ENCODE measurements at regions not wholly inside any gene's neighbourhood (a gene's known extent, or its start where the extent isn't known, plus 50 kb on each side); places are given as distances from the start of the nearest gene placed in this dataset.

DNA sequence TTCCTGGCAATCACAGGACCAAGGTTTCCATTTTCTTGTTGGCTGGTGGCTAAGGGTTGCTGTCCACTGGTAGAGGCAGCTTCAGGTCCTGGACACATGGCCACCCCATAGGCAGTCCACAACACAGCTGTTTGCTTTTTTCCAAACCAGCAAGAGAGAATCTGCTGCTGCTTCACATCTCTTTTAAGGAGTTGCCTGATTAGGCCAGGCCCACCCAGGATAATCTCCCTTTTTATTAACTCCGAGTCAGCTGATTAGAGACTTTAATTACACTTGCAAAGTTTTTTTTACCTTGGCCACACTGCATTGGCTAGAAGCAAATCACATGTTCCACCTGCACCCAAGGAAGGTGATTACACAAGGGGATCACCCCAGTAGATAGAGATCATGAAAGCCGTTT lies 106.6 kb upstream of the IRX6 start:
- intact Hi-C loops (cut with DNase I; ENCODE audit: low total_unique reads), result no loop called here
- TF ChIP-seq, protein P1, sequence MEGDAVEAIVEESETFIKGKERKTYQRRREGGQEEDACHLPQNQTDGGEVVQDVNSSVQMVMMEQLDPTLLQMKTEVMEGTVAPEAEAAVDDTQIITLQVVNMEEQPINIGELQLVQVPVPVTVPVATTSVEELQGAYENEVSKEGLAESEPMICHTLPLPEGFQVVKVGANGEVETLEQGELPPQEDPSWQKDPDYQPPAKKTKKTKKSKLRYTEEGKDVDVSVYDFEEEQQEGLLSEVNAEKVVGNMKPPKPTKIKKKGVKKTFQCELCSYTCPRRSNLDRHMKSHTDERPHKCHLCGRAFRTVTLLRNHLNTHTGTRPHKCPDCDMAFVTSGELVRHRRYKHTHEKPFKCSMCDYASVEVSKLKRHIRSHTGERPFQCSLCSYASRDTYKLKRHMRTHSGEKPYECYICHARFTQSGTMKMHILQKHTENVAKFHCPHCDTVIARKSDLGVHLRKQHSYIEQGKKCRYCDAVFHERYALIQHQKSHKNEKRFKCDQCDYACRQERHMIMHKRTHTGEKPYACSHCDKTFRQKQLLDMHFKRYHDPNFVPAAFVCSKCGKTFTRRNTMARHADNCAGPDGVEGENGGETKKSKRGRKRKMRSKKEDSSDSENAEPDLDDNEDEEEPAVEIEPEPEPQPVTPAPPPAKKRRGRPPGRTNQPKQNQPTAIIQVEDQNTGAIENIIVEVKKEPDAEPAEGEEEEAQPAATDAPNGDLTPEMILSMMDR (IDR thresholded peaks at IDR 0.05), result no peak
- TF ChIP-seq POLR2A (IDR thresholded peaks at IDR 0.05), result no peak
- Histone ChIP-seq H3K9me3 (no peaks in the 10 kb centered on the region), H3K36me3 (ENCODE audit: low read depth, missing control alignments) (no peaks in the 10 kb centered on the region), H3K4me1 (no peaks in the 10 kb centered on the region), H3K4me3 (no peak overlapping the region), H3K27me3 (no peaks in the 10 kb centered on the region), H3K27ac (no peak overlapping the region)
- WGBS, 2 donors, result 34 to 92% methylated on average over 2 of the region's 2 CpGs
- DNase-seq, result no peak

DNA sequence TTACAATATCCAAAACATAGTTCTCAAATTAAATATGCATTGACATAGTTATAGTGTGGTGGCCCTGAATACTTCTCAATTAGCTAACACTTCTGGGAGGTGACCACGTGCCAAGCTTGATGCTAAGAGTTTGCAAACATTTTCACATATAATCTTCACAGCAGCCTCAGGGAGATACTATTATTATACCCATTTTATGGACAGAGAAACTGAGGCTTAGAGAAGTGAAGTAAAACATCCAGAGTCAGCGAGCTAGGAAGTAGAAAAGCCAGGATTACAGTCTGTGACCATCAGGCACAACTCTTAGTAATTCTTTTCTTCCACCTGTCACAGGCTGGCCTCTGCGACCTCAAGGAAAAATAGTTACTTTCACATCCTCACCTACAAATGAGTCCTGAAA lies 102.2 kb upstream of the IRX6 start:
- Histone ChIP-seq H3K4me1 (no peaks in the 10 kb centered on the region), H3K9me3 (no peaks in the 10 kb centered on the region), H3K27me3 (no peaks in the 10 kb centered on the region), H3K36me3 (ENCODE audit: low read depth, missing control alignments) (no peaks in the 10 kb centered on the region), H3K27ac (no peak overlapping the region), H3K4me3 (no peak overlapping the region)
- WGBS, 2 donors, result 73 to 79% methylated on average over 3 of the region's 3 CpGs
- TF ChIP-seq POLR2A (IDR thresholded peaks at IDR 0.05), result no peak
- TF ChIP-seq, protein P1 (IDR thresholded peaks at IDR 0.05), result no peak
- intact Hi-C loops (cut with DNase I; ENCODE audit: low total_unique reads), result no loop called here
- DNase-seq, result no peak

DNA sequence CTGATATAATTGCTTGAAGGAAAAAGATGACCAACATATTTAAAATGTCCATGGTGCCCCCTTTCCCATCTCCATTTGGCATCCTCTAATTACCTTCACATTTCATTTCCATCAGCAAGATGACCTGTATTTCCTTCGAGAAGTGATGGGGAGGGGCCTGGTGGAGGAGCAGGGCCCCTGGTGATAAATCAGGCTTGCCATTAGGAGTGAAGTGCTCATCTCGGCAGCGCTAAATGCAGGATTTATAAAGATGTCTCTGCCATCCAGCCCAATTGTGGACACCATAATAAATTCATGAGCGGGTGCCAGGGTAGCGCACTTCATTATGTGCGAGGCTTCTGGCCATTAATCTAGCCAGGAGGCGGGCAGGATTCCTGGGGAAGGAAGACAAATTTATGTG lies 101.5 kb upstream of the IRX6 start:
- DNase-seq, result no peak
- WGBS, 2 donors, result 20 to 37% methylated on average over 7 of the region's 7 CpGs

DNA sequence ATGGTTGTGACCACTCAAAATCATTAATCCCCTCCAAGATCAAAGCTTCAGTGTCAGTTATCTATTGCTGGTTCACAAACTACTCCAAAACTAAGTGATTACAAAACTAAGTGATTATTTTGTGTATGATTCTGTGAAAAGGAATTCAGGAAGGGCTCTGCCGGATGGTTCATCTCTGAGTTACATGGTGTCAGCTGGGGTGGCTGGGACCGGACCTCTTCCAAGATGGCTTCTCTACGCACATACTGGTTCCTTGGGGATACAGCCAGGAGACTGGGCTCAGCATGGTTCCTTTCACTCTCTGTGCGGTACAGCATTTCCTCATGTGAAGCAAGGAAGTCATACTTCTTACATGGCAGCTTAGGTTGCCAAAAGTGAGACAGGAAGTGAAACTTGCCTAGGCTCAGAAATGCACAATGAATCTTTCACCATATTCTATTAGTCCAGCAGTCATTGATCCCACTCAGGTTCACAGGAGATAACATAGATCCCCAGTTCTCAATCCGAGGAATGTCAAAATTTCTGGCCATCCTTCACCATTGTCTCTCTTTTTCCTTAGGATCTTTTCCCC lies 97.9 kb upstream of the IRX6 start:
- no peak for DNase-seq
- Histone ChIP-seq H3K27me3 (no peaks in the 10 kb centered on the region), H3K9me3 (no peaks in the 10 kb centered on the region), H3K36me3 (ENCODE audit: low read depth, missing control alignments) (no peaks in the 10 kb centered on the region), H3K4me1 (no peaks in the 10 kb centered on the region), H3K4me3 (no peak overlapping the region), H3K27ac (no peak overlapping the region)
- 69 to 85% methylated on average over 5 of the region's 5 CpGs for WGBS, 2 donors
- TF ChIP-seq, protein P1 (IDR thresholded peaks at IDR 0.05), result no peak
- no peak for TF ChIP-seq POLR2A (IDR thresholded peaks at IDR 0.05)
- intact Hi-C loops (cut with DNase I; ENCODE audit: low total_unique reads), result no loop called here

More for the DNA sequence above, 101.5 kb upstream of the IRX6 start:
- H3K27ac ChIP-seq, result no peak overlapping the region
- no peaks in the 10 kb centered on the region for H3K27me3 ChIP-seq
- no peak for TF ChIP-seq POLR2A (IDR thresholded peaks at IDR 0.05)
- TF ChIP-seq, protein P1 (IDR thresholded peaks at IDR 0.05), result no peak
- H3K9me3 ChIP-seq, result no peaks in the 10 kb centered on the region
- intact Hi-C loops (cut with DNase I; ENCODE audit: low total_unique reads), result no loop called here
- H3K36me3 ChIP-seq (ENCODE audit: low read depth, missing control alignments), result no peaks in the 10 kb centered on the region
- no peak overlapping the region for H3K4me3 ChIP-seq
- H3K4me1 ChIP-seq, result no peaks in the 10 kb centered on the region

DNA sequence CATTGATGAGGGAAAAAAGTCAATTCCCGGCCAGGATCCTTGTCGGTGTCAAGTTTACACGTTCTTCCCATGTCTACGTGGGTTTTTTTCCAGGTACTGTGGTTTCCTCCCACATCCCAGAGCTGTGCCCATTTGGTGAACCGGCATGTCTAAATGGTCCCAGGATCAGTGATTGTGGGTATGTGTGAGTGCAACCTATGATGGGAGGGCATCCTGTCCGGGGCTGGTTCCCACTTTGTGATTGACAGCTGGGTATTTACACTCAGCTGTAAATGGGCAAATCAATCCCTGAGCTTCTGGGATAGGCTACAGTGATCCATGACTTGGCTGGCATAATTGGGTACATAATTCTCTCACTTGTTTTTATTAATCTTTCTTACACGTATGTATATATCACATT lies 91.2 kb upstream of the IRX6 start:
- no peak for DNase-seq
- intact Hi-C loops (cut with DNase I; ENCODE audit: low total_unique reads), result no loop called here
- TF ChIP-seq, protein P1 (IDR thresholded peaks at IDR 0.05), result no peak
- TF ChIP-seq POLR2A (IDR thresholded peaks at IDR 0.05), result no peak
- Histone ChIP-seq H3K4me1 (no peaks in the 10 kb centered on the region), H3K36me3 (ENCODE audit: low read depth, missing control alignments) (no peaks in the 10 kb centered on the region), H3K4me3 (no peak overlapping the region), H3K9me3 (no peaks in the 10 kb centered on the region), H3K27me3 (no peaks in the 10 kb centered on the region), H3K27ac (no peak overlapping the region)
- WGBS, 2 donors, result 69 to 83% methylated on average over 7 of the region's 7 CpGs

All from testis (tissue), 2 donors.